GM04503 (cell line): ENCODE measurements at regions not wholly inside any gene's neighbourhood (a gene's known extent, or its start where the extent isn't known, plus 50 kb on each side); places are given as distances from the start of the nearest gene placed in this dataset.
A peak's percentile ranks its signal among the peaks of the same experiment; 100 is the strongest.
"Not testable (repeated sequence)": the region's sequence is repeated elsewhere in the genome, so short reads cannot be mapped to it uniquely, and the experiment has no call there.

Source experiments
- DNase-seq: peaks from one replicate; pipeline ENCODE4 v3.0.0-alpha.2; 2012; ENCODE audit warnings: low read depth

GRCh38 chr3:61444782-61445181, 116.6 kb upstream of the PTPRG start:
- no peak for DNase-seq

- DNase-seq: no peak
Measured at GRCh38 chr3:61445924-61446323, 115.4 kb upstream of the PTPRG start.

DNA sequence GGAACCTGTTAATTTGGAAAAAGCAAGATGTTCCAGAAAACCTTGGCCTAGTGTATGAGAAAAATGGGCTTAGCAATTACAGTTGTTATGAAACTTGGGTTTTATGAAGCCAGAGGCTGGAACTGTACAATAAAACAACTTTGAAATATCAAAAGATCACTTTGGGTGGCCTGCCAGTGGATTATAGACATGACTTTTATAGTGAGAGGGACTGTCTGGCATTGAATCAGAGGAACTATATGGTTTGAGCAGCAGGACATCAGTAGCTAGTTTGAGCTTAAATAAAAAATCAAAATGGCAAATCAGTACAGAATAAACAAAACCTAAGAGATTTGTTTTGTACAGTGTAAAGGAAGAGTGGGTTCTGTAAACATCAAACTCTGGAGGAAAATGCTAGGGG, 115.0 kb upstream of the PTPRG start:
- no peak for DNase-seq

DNA sequence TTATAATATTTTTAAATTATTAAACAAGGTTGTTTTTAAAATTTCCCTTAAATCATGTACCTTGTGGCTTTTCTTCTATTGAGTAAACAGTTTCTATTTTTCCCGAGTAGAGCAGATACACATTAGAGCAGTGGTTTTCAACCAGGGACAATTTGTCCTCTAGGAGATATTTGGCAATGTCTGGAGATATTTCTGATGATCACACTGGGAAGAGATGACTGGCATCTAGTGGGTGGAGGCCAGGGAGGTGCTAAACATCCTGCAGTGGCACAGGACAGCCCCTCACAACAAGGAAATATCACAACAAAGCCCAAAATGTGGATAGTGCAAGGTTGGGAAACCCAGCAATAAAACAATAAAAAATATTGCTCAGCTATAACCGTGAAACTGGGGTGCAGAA, 113.0 kb upstream of the PTPRG start:
- no peak for DNase-seq

DNA sequence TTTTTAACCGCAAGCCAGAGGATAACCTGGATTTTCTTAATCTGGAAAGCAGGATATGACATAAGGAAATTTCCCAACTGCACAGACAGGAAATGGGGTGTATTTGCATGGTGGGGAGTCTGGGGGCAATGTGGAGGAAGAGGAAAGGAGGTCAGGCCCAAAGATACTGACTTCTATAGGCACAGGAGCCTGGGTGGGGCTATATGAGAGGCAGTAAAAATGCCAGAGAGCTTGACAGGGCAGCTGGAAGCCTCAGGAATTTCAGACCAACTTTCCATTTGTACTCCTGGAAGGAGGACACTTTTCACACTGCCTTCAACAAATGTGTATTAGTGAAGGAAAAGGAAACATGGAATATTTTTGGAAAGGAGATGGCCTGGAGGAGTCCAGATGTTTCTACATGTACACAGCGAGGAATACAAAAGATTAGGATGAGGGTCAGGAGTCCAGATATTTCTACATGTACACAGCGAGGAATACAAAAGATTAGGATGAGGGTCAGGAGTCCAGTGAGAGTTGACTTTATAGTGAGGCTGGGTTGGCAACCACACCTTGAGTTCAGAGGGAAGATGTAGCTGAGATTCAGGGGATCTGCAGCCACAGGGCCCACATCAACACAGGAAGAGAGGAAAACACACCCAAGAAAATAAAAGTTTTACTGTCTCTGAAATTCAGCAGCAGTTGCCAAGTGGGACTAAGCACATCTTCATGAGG, 111.9 kb upstream of the PTPRG start:
- DNase-seq: no peak

DNA sequence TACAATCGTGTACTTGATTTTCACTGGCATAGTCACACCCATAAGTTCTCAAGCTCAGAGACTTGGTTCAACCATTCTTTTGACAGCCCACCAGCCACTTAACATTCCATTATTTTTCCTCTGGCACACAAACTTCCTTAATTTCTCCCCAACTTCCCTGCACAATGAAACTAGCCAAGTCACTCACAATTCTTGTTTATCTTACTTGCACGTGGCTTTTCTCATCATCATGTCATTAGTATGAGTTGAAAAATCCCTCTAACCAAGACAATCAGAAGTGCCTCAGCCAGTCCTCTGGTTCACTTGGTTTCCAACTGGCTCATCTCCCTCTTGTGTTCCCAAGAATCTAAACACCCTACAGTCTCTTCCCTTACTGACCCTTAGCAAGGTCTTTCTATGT, 110.5 kb upstream of the PTPRG start:
- DNase-seq: no peak

- no peak for DNase-seq
Measured at GRCh38 chr3:61451841-61452240, 109.5 kb upstream of the PTPRG start.

DNA sequence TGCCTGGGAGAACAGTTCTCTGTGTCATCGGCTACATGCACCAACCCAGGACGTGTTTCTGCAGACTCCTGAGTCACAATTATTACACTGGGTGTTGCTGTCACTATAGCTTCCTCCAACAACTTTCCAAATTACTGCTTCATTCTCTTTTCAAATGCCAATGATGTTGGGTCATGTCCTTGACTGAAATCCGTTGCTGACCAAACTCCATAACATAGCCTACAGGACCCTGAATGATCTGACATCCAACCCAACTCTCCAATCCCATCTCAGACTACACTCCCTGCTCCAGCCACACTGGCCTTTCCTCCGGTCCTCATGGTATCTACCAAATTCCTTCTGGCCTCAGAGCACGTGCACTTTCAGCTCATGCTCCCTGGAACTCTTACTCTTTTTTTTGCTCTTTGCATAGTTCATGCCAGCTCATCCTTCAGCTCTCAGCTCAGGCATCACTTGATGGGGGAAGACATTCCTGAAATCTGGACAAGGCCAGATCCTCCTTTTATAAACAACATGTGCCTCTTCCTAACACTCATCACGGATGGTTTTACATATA, 108.8 kb upstream of the PTPRG start:
- DNase-seq: peak; percentile 34

GRCh38 chr3:61454006-61454585, 107.3 kb upstream of the PTPRG start:
- DNase-seq: no peak

DNA sequence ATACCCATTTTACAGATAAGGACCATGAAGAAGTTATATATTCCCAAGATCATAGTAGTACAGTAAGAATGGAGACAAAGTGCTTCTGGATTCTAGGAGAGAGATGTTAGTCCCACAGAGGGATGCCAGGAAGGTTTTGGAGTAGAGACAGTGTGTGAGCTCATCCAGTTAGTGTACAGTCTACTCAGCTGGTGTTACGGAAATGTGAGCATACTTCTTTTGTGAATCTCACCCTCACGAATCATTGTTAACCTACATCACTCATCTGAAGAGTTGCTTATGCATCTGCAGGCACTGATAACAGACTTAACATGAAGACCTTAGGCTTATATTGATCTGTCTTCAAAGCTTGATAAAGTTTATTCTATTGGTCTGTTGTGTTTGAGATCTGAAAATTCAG, 106.6 kb upstream of the PTPRG start:
- no peak for DNase-seq

DNA sequence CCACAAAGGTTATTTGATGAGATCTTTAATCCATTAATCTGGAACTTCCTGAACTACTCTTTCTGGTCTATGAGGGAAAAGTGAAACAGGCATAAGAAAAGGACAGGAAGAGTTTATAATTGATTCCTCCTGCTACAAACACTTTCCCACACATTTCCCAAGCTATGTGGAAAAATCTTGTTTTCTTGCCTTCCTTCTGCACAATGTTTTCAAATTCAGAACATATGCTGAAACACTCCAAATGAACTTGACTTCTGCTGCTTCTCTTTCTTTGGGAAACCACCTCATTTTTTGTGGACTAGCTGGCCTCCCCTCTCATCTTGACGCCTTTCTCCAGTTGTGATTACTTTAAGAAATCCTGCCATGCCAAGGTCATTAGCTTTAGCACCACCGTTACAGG, 100.7 kb upstream of the PTPRG start:
- DNase-seq: no peak

DNA sequence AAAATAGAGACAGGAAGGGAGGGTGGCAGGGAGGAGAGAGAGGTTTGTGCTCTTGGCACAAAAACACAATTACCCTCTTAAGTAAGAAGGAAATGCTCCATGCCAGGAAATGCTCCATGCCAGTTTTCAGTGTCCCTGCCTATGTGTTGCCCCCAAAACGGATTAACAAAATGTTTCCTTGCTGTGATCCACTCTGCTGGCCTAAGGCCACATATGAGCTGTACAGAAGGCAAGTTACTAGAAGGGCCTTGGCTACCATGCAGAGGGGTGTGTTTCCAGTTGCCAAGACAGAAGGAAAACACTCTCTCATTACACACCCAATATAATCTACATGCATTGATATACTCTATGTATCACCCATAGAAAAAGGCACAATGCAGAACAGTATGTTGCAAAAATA, 98.2 kb upstream of the PTPRG start:
- DNase-seq: no peak

GRCh38 chr3:61464518-61465140, 96.7 kb upstream of the PTPRG start:
- no peak for DNase-seq

DNA sequence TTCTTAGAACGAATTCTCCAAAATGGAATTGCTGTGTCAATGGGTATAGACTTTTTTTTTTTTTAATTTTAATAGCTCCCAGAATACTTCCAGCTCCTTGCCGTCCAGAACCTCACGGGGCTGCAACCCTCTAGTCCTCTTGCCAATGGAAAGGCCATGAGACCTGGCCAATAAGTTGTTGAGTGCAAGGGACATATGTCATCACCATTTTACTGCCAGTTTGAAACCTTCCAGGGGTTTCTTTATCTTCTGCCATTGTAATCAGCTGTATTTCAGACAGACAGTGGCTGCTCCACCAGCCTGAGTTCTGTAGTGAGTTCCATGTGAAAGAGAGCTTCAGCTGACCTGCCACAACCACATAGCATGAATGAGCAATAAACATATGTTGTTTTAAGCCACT, 95.0 kb upstream of the PTPRG start:
- no peak for DNase-seq

- no peak for DNase-seq
Measured at GRCh38 chr3:61483997-61484396, 77.4 kb upstream of the PTPRG start.

DNA sequence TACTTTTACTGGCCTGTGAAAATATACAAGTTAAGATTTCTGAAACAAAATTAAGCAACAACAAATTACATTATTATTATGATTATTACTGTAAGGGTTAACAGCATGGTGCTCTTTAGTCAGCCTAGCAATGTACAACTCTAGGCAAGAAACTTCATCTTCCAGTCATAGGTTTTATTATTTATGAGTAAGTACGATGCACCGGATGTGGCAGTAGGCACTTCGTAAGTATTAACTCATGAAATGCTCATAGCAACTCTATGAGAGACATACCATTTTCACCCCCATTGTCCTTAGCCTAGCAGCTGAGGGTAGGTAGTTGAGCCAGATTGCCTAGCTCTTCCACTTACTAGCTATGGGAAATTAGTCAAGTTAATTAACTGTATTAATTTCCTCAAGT, 68.0 kb upstream of the PTPRG start:
- no peak for DNase-seq

GRCh38 chr3:61494309-61494708, 67.1 kb upstream of the PTPRG start:
- DNase-seq: not testable (repeated sequence)

DNA sequence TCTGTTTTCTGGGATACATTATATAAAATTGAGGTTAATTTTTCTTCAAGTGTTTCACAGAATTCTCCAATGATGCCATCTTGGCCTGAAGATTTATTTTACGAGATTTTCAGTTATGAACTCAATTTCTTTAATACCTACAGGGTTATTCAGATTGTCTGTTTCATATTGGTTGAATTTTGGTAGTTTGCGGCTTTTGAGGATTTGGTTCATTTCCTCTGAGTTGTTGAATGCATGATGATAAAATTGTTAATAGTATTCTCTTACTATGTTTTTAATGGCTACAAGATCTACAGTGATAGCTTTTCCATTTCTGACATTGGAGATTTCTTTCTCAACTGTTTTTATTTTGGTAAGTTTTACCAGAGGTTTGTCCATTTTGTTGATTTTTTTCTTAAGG, 63.9 kb upstream of the PTPRG start:
- DNase-seq: no peak

GRCh38 chr3:61505197-61505596, 56.2 kb upstream of the PTPRG start:
- no peak for DNase-seq

DNA sequence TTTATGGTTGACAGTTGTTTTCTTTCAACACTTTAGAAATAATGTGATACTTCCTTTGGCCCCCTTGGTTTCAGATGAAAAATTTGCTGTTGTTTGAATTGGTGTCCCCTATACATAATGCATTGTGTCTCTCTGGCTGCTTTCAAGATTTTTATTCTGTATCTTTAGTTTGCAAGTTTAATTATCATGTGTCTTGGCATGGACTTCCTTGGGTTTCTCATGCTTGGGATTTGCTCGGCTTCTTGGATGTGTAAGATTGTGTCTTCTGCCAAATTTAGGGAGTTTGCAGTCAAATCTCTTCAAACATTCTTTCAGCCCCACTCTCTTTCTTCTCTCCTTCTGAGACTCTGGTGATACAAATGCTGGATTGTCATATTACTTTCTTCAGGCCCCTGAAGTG, 53.4 kb upstream of the PTPRG start:
- no peak for DNase-seq
